Duodenal mucosa (tissue), 2 donors: ENCODE measurements at regions not wholly inside any gene's neighbourhood (a gene's known extent, or its start where the extent isn't known, plus 50 kb on each side); places are given as distances from the start of the nearest gene placed in this dataset.

ENCODE experiments used
- H3K27ac ChIP-seq: one replicate; pipeline ENCODE4 v1.7.0; 2013; ENCODE audit warnings: low read depth, low read length
- H3K27me3 ChIP-seq, 2 donors: one replicate each; pipeline ENCODE4 v1.7.0; 2013; ENCODE audit warnings: low read length in 2 of 2, control low read depth in 1 of 2; ENCODE audit not compliant: insufficient read depth in 2 of 2, control insufficient read depth in 1 of 2
- H3K36me3 ChIP-seq, 2 donors: one replicate each; pipeline ENCODE4 v1.7.0; 2013; ENCODE audit warnings: low read length in 2 of 2, control low read depth in 1 of 2; ENCODE audit not compliant: insufficient read depth in 2 of 2, control insufficient read depth in 1 of 2
- H3K4me1 ChIP-seq, 2 donors: one replicate each; pipeline ENCODE4 v1.7.0; 2013; ENCODE audit warnings: low read length in 2 of 2, control low read depth in 1 of 2; ENCODE audit not compliant: insufficient read depth in 2 of 2, control insufficient read depth in 1 of 2
- H3K4me3 ChIP-seq, 2 donors: one replicate each; pipeline ENCODE4 v1.7.0; 2013; ENCODE audit warnings: low read length in 2 of 2, low read depth in 1 of 2
- H3K9ac ChIP-seq, 2 donors: one replicate each; pipeline ENCODE4 v1.7.0; 2013; ENCODE audit warnings: low read length in 2 of 2, low read depth in 1 of 2
- H3K9me3 ChIP-seq, 2 donors: one replicate each; pipeline ENCODE4 v1.7.0; 2013; ENCODE audit warnings: low read length in 2 of 2, control low read depth in 1 of 2; ENCODE audit not compliant: control insufficient read depth in 1 of 2

DNA sequence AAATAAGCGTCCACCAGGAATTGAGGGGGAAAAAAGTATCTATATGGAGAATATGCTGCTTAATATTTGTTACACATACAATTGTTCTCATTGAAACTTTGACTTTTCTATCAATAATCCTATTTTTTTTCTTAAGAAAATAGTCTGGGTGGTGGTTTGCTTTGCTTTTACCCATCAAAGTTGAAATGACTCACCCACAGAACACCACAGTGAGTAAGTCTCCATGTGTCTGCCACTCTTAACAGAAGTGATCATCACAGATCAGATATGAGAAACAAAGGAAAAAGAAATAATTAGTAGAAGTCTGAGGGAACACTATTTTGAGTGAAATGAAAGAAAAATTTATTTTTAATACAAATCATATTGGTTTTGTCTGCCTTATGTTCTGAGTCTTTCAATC lies 742.8 kb downstream of the CDH9 start:
- H3K9ac ChIP-seq = no peak overlapping the region
- no peak overlapping the region for H3K4me3 ChIP-seq
- H3K36me3 ChIP-seq = no peaks in the 10 kb centered on the region
- H3K27ac ChIP-seq = no peak overlapping the region
- no peaks in the 10 kb centered on the region for H3K4me1 ChIP-seq
- no peaks in the 10 kb centered on the region for H3K27me3 ChIP-seq
- H3K9me3 ChIP-seq = peaks cover 4 to 8% of the 10 kb centered on the region in 2 donors

DNA sequence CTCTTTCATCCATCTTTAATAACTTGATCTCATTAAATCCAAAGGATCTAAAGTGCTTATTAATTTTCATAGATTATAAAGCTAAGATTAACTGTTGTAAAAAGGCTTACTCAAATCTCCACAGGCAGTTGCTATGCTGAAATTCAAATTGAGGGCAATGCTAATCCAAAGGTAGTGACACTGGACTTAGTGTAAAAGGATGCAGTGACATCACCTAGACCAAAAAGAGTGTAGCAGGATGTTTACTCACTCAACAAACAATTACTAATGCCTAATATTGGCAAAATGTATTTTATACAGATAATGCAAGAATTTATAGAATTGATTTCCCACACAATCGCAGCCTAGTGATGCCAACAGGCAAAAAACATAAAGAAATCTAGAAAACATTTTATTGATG lies 756.2 kb downstream of the CDH9 start:
- peaks cover 4 to 10% of the 10 kb centered on the region in 2 donors for H3K9me3 ChIP-seq

DNA sequence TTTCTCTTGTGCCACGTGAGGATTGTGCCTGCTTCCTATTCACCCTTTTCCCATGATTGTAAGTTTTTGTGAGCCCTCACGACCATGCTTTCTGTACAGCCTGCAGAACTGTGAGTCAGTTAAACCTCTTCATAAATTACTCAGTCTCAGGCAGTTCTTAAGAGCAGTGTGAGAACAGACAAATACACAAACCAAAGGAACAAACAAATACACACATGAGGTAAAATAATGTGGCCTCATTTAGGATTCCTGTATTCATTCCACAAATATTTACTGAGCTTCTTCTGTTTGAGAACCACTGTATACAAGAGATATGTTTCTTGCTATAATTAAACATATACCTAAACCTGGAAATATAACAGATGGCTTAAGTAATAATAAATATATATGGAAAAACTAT lies 760.3 kb downstream of the CDH9 start:
- Histone ChIP-seq H3K4me3 (no peak overlapping the region), H3K9ac (no peak overlapping the region), H3K9me3 (peaks cover 6 to 12% of the 10 kb centered on the region in 2 donors), H3K27ac (no peak overlapping the region), H3K36me3 (no peaks in the 10 kb centered on the region), H3K27me3 (no peaks in the 10 kb centered on the region), H3K4me1 (no peaks in the 10 kb centered on the region)

More for the DNA sequence above, 756.2 kb downstream of the CDH9 start:
- Histone ChIP-seq H3K9ac (no peak overlapping the region), H3K27me3 (no peaks in the 10 kb centered on the region), H3K27ac (no peak overlapping the region), H3K36me3 (no peaks in the 10 kb centered on the region), H3K4me1 (no peaks in the 10 kb centered on the region), H3K4me3 (no peak overlapping the region)

DNA sequence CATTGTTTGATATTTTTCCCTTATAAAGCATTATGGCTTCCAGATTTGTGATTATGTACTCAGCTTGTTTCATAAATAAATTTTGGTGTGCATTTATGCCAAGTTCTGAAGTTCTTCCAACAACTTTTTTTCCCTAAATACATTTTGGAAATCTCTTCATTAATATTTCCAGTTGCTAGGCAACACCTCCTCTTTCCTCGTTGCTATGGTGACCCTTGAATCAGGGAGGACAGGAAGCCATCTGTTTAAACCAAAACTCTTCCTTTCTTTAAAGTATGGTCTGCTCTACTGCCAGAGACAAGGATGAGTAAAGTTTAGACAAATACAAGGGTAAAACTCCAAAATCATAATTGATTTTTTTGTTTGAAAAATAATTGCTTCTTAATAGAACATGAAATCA lies 779.3 kb downstream of the CDH9 start:
- Histone ChIP-seq H3K36me3 (no peaks in the 10 kb centered on the region), H3K27ac (no peak overlapping the region), H3K4me1 (no peaks in the 10 kb centered on the region), H3K9me3 (peaks cover 5 to 14% of the 10 kb centered on the region in 2 donors), H3K27me3 (no peaks in the 10 kb centered on the region), H3K4me3 (no peak overlapping the region), H3K9ac (no peak overlapping the region)

DNA sequence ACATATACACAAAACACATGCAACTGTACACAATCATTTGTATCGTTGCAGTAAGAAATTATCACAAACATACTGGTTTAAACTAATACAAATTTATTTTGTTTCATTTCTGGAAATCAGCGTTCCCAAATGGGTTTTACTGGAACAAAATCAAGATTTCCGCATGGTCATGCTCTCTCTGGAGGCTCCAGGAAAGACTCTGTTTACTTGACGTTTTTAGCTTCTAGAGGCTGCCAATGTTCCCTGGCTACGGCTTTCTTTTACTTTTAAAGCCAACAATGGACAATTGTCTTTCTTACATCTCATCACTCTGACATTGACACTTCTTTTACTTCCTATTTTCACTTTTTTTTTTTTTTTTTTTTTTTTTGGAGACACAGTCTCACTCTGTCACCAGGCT lies 793.1 kb downstream of the CDH9 start:
- Histone ChIP-seq H3K27me3 (no peaks in the 10 kb centered on the region), H3K27ac (no peak overlapping the region), H3K9me3 (peaks cover 0 to 5% of the 10 kb centered on the region in 2 donors), H3K4me1 (no peaks in the 10 kb centered on the region), H3K9ac (no peak overlapping the region), H3K36me3 (no peaks in the 10 kb centered on the region), H3K4me3 (no peak overlapping the region)

DNA sequence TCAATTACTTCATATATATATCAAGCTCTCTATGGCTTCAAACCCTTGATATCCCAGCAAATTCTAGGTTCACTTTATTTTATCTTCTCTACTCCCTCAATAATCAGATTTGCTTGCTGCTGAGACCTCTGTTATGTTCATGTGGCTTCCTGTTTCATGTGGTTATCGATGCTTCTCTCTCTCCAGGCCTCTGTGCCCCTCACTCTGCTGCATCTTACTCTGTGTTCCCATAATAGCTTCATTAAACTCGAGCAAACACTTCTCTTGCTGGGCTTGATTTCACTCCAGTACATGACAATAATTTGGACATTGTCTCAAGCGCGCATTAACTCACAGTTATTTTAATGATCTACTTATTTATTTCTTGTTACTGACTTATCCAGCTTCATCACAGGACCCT lies 798.8 kb downstream of the CDH9 start:
- H3K27ac ChIP-seq = no peak overlapping the region
- H3K9ac ChIP-seq = no peak overlapping the region
- H3K27me3 ChIP-seq = no peaks in the 10 kb centered on the region
- H3K4me3 ChIP-seq = no peak overlapping the region
- peaks cover 11 to 14% of the 10 kb centered on the region in 2 donors for H3K9me3 ChIP-seq
- no peaks in the 10 kb centered on the region for H3K36me3 ChIP-seq
- H3K4me1 ChIP-seq = no peaks in the 10 kb centered on the region

DNA sequence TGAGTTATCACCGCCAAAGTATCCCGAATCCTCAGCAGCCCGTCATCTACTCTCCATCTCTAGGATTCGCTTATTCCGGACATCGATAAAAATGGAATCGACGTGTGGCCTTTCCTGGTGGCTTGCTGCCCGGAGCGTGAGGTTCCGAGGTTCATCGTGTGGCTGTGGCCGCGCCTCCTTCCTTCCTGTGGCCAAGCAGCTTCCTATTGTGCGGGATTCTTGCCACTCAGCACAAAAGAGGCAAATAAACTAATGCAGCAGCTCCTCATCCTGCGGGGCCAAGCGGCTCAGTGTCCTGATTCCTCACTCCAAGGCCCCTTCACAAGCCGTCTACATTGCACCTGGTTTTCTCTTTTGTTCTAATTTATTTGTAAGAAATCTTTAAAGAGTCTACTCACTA lies 800.9 kb downstream of the CDH9 start:
- H3K9ac ChIP-seq = no peak overlapping the region
- H3K27me3 ChIP-seq = no peaks in the 10 kb centered on the region
- no peaks in the 10 kb centered on the region for H3K36me3 ChIP-seq
- no peaks in the 10 kb centered on the region for H3K4me1 ChIP-seq
- H3K4me3 ChIP-seq = no peak overlapping the region
- no peak overlapping the region for H3K27ac ChIP-seq
- H3K9me3 ChIP-seq = peaks cover 14 to 16% of the 10 kb centered on the region in 2 donors

DNA sequence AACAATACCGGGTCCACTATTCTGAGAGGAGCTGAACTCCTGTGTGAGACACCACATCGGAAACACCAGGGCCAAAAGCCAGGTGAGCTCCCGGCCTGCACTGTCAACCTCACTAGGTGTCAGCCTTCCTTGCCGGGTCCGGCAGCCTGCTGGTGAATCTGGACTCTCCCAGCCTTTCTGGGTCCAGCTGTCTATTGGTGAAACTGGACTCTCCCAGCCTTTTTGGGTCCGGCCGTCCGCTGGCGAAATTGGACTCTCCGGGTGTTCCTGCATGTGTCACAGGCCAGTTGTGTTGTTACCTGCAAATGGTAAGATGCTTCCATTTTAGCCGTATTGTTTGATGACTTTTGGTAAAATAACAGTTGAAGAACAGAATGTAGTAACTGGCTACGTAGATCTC lies 801.5 kb downstream of the CDH9 start:
- Histone ChIP-seq H3K9ac (no peak overlapping the region), H3K4me1 (no peaks in the 10 kb centered on the region), H3K36me3 (no peaks in the 10 kb centered on the region), H3K27me3 (no peaks in the 10 kb centered on the region), H3K9me3 (peaks cover 13 to 18% of the 10 kb centered on the region in 2 donors), H3K4me3 (no peak overlapping the region), H3K27ac (no peak overlapping the region)

DNA sequence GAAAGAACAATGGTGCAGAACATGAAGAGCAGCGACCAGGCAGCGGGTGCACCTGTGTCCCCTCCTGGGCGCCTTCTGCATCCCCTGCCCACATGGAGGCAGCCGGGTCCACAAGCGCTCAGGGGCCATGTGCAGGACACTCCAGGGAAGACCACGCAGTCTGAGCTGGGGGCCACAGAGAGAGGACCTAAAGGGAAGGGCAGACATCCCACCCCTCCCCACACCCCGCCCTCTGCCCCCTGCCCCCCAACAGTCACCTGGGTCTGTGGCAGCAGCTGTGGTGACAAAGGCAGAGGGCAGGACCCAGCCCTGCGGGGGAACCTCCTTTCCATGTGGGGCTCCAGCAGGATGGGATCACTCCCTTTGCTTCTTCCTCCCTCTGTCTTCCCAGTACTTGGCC lies 805.7 kb downstream of the CDH9 start:
- Histone ChIP-seq H3K4me3 (no peak overlapping the region), H3K9me3 (peaks cover 8 to 32% of the 10 kb centered on the region in 2 donors), H3K36me3 (no peaks in the 10 kb centered on the region), H3K27ac (no peak overlapping the region), H3K9ac (no peak overlapping the region), H3K27me3 (no peaks in the 10 kb centered on the region), H3K4me1 (no peaks in the 10 kb centered on the region)

DNA sequence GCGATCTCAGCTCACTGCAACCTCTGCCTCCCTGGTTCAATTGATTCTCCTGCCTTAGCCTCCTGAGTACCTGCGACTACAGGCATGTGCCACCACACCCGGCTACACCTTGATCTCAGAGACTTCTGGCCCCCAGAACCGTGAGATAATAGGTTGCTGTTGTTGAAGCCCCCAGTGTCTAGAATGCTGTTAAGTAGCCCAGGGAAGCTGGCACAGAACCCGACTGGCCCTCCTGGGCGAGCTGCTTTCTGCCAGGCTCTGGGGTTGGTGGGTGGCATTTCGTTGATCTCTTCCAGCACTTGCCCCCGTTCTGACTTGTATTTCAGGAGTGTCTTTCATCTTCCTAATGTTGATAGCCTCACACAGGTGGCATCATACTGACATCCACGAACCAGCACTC lies 807.1 kb downstream of the CDH9 start:
- H3K9me3 ChIP-seq = peaks cover 3 to 25% of the 10 kb centered on the region in 2 donors
- no peaks in the 10 kb centered on the region for H3K27me3 ChIP-seq
- no peaks in the 10 kb centered on the region for H3K4me1 ChIP-seq
- no peaks in the 10 kb centered on the region for H3K36me3 ChIP-seq
- no peak overlapping the region for H3K27ac ChIP-seq
- H3K9ac ChIP-seq = no peak overlapping the region
- no peak overlapping the region for H3K4me3 ChIP-seq

DNA sequence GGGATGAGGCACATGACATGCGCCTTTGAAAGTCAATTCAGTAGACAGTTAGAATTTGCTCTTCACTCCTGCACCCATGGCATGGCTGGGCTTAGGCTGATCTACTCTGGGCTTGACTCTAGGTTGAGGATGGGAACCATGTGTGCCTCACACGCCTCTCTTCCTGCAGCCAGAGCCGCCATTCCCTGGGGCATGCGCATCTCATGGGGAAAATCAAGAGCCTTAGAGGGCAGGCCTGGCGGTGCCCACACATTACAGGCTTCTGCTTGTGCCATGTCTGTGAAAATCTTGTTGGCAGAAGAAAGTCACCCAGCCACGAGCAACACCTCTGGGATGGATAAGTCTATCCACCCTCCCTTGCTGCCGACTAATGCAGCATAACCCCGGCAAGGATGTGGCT lies 808.5 kb downstream of the CDH9 start:
- Histone ChIP-seq H3K36me3 (no peaks in the 10 kb centered on the region), H3K4me1 (no peaks in the 10 kb centered on the region)

More for the DNA sequence above, 808.5 kb downstream of the CDH9 start:
- H3K9me3 ChIP-seq = peaks cover 7 to 25% of the 10 kb centered on the region in 2 donors
- H3K4me3 ChIP-seq = no peak overlapping the region
- H3K27ac ChIP-seq = no peak overlapping the region
- H3K9ac ChIP-seq = no peak overlapping the region
- H3K27me3 ChIP-seq = no peaks in the 10 kb centered on the region
